ENCODE measurements at regions not wholly inside any gene's neighbourhood (a gene's known extent, or its start where the extent isn't known, plus 50 kb on each side); places are given as distances from the start of the nearest gene placed in this dataset.
"Not testable (repeated sequence)": the region's sequence is repeated elsewhere in the genome, so short reads cannot be mapped to it uniquely, and the experiment has no call there.

GRCh38 chr6:126976253-126976797 is 142.1 kb upstream of the RSPO3 start:
- DNase-seq (ENCODE audit: low spot score), result no peak

GRCh38 chr6:126983779-126984178 is 134.7 kb upstream of the RSPO3 start:
- DNase-seq (ENCODE audit: low spot score), result no peak

GRCh38 chr6:126988125-126988524 is 130.3 kb upstream of the RSPO3 start:
- not testable (repeated sequence) for DNase-seq (ENCODE audit: low spot score)

GRCh38 chr6:127000631-127001030 is 117.8 kb upstream of the RSPO3 start:
- DNase-seq (ENCODE audit: low spot score), result no peak

- no peak for DNase-seq (ENCODE audit: low spot score)
Measured at GRCh38 chr6:127013865-127014264, 104.6 kb upstream of the RSPO3 start.

GRCh38 chr6:127015858-127016257 is 102.6 kb upstream of the RSPO3 start:
- DNase-seq (ENCODE audit: low spot score), result no peak

- DNase-seq (ENCODE audit: low spot score), result no peak
Measured at GRCh38 chr6:127019828-127020227, 98.6 kb upstream of the RSPO3 start.

GRCh38 chr6:127022302-127022701 is 96.2 kb upstream of the RSPO3 start:
- DNase-seq (ENCODE audit: low spot score), result no peak

GRCh38 chr6:127023001-127023778 is 95.3 kb upstream of the RSPO3 start:
- DNase-seq (ENCODE audit: low spot score), result no peak

- DNase-seq (ENCODE audit: low spot score), result no peak
Measured at GRCh38 chr6:127026247-127026646, 92.2 kb upstream of the RSPO3 start.

GRCh38 chr6:127030111-127030510 is 88.4 kb upstream of the RSPO3 start:
- DNase-seq (ENCODE audit: low spot score), result no peak

GRCh38 chr6:127030836-127031235 is 87.6 kb upstream of the RSPO3 start:
- DNase-seq (ENCODE audit: low spot score), result no peak

- DNase-seq (ENCODE audit: low spot score), result no peak
Measured at GRCh38 chr6:127031511-127031910, 87.0 kb upstream of the RSPO3 start.

- no peak for DNase-seq (ENCODE audit: low spot score)
Measured at GRCh38 chr6:127032971-127033370, 85.5 kb upstream of the RSPO3 start.

GRCh38 chr6:127051571-127052260 is 66.8 kb upstream of the RSPO3 start:
- DNase-seq (ENCODE audit: low spot score), result no peak

- DNase-seq (ENCODE audit: low spot score), result no peak
Measured at GRCh38 chr6:127053032-127053874, 65.2 kb upstream of the RSPO3 start.

GRCh38 chr6:127053875-127054235 is 64.6 kb upstream of the RSPO3 start:
- DNase-seq (ENCODE audit: low spot score), result no peak

- DNase-seq (ENCODE audit: low spot score), result no peak
Measured at GRCh38 chr6:127058027-127058426, 60.4 kb upstream of the RSPO3 start.

- DNase-seq (ENCODE audit: low spot score), result no peak
Measured at GRCh38 chr6:127058936-127059335, 59.5 kb upstream of the RSPO3 start.

Data from hematopoietic multipotent progenitor cell treated with erythropoietin and hydrocortisone succinate and interleukin-3 and kit ligand, for 15 days (in vitro differentiated cells).